GM18868 (cell line): ENCODE measurements at regions not wholly inside any gene's neighbourhood (a gene's known extent, or its start where the extent isn't known, plus 50 kb on each side); places are given as distances from the start of the nearest gene placed in this dataset.
A peak's percentile ranks its signal among the peaks of the same experiment; 100 is the strongest.
"Not testable (repeated sequence)": the region's sequence is repeated elsewhere in the genome, so short reads cannot be mapped to it uniquely, and the experiment has no call there.

Experiments
- ATAC-seq: cut with Tn5 transposase; IDR thresholded peaks from one replicate; pipeline ENCODE4 v1.9.1; 2021; ENCODE audit warnings: mild to moderate bottlenecking, moderate library complexity; ENCODE audit not compliant: unreplicated experiment

DNA sequence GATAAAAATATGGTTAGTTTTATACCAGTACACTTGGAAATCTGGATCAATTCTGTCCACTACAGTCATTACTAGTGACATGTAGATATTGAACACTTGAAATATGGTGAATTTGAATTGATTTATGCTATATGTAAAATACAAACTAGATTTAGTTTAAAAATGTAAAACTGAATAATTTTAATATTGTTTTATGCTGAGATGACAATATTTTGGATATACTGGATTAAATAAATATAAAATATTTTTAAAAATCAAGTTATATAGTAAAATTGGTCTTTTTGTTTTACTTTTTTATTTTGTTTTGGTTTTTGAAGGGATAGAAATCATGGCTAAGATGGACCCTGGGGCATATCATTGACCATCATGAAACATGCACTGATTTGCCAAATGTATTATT lies 1372.8 kb upstream of the CDH18 start:
- not testable (repeated sequence) for ATAC-seq

DNA sequence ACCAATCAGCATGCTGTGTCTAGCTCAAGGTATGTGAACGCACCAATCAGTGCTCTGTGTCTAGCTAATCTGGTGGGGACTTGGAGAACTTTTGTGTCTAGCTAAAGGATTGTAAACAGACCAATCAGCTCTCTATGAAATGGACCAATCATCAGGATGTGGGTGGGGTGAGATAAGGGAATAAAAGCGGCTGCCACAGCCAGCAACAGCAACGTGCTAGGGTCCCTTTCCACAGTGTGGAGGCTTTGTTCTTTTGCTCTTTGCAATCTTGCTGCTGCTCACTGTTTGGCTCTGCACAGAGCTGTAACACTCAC lies 1353.9 kb upstream of the CDH18 start:
- peak; percentile 69 for ATAC-seq

DNA sequence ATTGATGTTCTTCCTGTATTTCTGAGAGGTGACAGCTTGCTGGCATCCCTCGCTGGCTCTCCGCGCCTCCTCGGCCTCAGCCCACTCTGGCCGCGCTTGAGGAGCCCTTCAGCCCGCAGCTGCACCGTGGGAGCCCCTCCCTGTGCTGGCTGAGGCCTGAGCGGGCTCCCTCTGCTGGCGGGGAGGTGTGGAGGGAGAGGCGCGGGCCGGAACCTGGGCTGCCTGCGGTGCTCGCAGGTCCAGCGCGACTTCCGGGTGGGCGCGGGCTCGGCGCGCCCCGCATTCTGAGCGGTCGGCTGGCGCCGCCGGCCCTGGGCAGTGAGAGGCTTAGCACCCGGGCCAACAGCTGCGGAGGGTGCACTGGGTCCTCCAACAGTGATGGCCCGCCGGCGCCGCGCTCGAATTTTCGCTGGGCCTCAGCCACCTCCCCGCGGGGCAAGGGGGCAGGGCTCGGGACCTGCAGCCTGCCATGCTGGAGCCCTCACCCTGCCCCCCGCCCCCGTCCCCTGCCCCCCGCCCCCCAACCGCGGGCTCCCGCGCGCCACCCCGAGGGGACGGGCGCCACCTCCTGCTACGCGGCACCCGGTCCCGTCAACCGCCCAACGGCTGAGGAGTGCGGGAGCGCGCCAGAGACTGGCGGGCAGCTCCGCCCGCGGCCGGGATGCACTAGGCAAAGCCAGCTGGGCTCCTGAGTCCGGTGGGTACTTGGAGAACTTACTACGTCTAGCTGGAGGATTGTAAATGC lies 1353.4 kb upstream of the CDH18 start:
- peak; percentile 63 for ATAC-seq

DNA sequence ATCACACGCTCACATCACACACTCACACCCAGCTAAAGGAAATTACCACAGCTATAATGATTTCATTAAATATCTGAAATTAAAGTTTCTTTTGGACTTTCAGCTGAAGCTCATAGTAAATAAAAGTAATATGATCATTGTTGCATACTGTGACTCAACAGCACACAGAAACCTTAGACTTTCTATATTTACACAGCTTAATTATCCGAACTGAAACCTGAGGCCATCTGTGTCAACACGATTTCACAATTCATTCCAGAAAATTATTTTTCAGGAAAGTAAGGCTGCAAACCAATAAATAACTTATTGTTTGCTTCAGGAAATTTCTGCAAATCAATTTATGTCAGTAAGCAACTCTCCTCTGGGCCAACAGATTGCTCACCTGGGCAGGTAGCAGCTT lies 1352.2 kb upstream of the CDH18 start:
- not testable (repeated sequence) for ATAC-seq

DNA sequence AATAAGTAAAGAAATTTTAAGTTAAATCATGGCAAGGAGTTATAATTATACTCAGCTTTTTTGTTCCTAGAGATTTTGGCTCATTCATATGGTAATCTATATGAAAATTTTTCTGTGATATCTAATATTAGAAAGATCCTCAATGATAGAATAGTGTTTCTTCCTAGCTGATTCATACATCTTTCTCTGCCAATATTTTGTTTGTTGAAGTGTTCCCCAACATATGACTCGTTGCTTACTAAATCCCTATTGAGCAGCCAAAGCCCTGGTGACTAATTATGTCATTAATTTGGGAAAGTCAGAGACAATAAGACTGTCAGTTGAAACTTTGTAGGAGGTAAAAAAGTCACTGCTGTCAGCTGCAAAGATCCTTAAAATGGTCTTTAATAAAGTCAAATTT lies 1348.5 kb upstream of the CDH18 start:
- not testable (repeated sequence) for ATAC-seq

DNA sequence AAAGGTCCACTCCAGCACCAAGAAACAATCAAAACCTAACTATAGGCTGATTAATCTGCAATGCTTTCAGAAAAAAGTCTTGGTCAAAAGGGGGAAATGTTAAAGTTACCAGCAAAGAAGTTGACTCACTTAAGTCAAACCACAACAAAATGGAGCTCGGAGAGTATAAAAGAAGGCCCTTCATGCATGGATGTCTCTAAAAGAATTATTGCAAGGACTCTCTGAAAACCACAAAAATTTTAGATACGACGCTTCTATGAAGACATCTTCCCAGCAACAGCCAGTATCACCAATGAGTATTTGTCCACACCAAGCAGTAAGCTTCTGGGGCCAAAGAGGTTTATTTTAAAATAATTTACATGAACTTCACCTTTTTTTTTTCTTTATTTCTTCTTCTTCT lies 1327.4 kb upstream of the CDH18 start:
- ATAC-seq, result not testable (repeated sequence)

DNA sequence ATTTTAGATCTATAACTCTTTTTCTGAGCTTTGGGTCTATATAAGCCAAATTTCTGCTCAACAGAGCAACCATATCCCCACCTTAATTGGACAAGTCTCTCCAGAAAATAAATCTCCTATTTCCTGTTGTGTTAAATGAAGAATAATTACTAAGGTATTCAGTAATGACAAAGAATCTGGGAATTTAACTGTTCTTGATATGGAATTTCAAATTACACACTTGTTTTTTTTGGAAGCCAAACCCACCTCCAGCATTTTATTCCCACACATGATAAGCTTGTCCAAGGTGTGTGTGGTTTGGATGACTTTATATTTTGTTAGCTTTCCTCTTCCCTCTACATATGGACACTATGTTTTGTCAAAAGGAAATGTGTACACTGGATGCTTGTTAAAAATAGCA lies 1313.2 kb upstream of the CDH18 start:
- not testable (repeated sequence) for ATAC-seq

DNA sequence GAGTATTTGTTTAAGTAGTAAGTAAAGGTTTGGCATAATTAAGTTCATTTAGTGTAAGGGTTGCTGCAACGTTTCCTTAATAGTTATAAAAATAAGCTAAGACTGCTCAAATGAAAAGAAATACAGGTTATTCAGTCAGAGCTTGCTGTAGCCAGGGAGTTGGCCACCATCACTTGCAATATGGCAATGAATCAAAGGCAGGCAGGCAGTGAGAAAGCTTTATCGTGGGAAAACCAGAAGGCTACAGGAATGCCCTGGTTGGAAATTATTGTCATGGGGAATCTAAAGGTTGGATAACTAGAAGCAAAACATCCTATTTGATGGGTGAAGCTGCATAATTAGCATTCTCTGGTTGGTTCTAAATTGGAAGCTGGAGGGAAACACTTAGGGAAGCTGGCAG lies 1286.4 kb upstream of the CDH18 start:
- ATAC-seq, result not testable (repeated sequence)

DNA sequence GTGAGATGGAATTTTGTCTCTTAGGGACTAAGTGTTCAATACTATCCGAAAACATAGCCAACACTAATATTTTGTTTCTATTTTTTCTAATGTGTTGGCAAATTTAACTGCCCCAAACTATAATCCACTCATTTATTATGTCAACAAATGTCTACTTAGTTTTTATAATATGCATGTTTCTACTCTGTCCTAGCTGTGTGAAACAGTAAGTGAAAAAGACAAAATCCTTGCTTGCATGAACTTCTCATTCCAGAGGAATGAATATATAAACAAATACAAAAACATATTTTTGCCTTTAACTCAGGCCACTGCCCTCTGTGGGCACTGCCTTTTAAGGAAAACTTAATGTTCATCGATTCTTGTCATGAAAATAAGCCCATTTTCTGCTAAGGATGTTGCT lies 1275.4 kb upstream of the CDH18 start:
- ATAC-seq, result no peak

DNA sequence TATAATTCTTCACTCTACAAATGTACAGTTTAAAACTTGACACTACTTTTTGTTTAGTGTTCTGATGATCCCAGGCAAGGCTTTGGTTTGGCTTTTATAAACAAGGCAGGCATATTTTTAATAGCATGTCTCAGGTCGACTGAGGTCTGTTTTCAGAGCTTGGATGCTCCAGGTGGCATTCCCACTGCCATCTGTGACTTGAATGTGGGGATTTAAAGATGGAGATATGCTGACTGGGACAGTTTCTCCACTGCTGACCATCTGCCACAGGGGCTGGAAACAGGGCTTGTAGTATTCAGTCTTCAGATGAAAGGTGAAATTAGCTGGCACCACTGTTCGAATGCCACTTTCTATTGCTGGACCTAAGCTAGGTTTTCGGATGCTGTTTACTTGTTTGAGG lies 1266.2 kb upstream of the CDH18 start:
- ATAC-seq, result no peak

DNA sequence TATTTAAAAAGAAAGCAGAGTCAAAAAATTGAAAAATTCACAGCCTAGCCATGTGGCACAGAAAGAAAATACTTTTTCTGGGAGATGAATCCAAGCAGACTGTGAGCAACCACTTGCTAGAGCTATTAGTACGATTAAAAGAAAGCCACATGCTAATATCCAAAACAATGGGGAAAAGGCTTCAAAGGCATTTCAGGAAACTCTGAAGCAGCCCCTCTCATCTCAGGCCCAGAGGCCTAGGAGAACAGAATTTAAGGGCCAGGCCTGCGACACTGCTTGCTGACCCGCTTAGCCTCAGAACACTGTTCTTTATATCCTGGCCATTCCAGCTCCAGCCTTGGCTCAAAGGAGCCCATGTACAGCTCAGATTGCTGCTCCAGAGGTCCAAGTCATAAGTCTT lies 1257.0 kb upstream of the CDH18 start:
- no peak for ATAC-seq

DNA sequence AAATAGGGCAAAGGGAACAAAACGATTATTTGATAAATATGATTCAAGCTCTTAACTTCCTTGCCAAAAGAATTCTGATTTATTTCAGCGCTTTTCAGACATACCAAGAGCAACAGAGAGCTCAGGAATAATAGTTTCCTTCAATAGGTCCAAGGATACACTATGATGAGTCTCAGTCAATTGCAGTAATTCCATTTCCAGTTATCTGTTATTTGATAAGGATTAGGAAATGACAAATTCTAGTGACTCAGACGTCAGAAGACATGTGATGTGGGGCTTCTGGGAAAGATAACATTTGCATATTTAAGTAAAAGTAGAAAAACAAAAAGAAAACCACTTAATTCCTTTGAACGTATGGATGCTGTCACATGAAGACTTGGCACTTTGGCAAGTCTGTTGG lies 1250.8 kb upstream of the CDH18 start:
- ATAC-seq, result no peak

DNA sequence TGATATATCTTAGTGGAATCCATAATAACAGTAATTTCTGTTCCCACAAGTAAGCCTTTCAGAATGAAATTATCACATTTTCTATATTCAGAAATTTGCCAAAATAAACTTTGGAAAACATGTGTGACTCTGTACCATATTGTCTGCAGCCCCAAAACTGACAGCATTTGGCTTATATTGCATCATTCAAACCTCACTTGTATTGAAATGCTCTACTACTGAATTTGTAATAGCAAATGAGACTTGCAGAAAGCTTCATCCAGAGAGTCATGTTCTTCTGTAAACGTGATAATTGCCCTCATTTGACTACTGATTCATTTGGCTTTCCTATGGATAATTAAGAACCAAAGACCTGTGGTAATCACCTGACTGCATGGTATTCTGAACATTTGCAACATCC lies 1249.5 kb upstream of the CDH18 start:
- no peak for ATAC-seq

DNA sequence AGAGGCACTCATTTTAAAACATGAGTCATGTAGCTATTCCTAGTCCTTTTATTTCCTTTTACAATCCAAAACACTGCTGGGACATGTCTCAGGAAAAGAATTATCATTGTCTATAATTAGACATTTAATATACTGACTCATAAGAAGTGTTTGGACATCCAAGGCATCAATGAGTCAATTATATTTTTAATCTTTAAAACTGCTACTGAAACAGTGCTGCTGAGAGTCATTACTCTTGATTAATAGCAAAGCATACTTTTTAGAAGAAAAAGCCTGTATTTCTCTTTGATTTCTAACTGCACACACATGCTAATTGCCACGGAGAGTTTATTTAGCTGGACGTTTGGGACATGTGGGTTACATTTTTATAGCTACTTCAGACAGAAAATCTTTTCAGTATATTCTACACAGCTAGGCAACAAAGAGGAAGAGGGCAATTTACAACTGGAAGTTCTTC lies 1249.0 kb upstream of the CDH18 start:
- no peak for ATAC-seq

DNA sequence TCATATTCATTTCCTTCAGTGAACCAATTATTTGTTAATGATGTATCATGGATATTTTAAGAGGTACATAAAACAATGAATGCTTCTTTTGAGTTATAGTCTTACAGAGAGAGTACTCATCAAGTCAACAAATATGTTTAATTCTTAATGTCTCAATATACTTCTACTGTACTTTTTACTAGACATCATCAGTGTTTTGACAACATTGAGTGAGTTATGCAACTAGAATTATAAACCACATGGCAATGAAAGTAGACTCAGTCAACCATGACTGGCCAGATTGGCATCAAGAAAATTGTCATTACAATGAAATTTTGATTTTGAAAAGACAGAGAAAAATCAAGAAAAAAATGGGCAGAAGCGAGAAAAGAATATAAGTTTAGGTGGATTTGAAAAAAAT lies 1248.1 kb upstream of the CDH18 start:
- no peak for ATAC-seq

DNA sequence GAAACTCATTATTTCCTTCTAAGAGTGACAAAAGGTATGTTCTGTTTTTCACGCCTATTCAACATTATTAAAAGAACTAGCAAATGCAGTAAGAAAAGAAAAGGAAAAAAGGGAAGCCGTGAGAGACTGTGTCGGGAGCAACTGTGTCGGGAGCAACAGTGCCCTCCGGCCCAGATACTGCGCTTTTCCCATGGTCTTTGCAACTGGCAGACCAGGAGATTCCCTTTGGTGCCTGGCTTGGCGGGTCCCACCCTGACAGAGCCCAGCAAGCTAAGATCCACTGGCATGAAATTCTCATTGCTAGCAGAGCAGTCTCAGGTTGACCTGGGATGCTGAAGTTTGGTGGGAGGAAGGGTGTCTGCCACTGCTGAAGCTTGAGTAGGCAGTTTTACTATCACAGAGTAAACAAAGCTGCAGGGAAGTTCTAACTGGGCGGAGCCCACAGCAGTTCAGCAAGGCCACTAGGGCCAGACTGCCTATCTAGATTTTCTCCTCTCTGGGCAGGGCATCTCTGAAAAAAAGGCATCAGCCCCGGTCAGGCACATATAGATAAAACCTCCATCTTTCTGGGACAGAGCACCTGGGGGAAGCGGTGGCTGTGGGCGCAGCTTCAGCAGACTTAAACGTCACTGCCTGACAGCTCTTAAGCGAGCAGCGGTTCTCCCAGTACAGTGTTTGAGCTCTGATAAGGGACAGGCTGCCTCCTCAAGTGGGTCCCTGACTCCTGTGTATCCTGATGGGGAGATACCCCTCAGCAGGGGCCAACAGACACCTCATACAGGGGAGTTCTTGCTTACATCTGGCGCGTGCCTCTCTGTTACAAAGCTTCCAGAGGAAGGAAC lies 1237.4 kb upstream of the CDH18 start:
- ATAC-seq, result no peak

DNA sequence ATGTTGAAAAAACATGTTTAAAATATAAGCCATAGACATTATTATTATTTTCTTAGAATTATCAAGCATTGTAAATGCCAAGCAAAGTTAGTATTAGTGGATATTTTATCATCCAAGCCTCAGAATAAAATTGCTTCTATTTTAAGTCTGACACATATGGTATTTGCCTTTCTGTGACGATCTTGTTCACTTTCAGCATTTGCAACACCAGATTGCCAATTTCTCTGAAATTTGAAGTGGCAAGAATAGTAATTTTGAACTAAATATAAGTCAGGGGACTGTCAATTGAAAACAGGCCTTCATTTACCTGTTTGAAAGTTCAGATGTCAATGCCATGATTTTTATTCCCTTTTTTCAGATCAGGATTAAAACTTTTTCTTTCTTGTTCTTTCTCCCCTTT lies 1233.6 kb upstream of the CDH18 start:
- ATAC-seq, result no peak

DNA sequence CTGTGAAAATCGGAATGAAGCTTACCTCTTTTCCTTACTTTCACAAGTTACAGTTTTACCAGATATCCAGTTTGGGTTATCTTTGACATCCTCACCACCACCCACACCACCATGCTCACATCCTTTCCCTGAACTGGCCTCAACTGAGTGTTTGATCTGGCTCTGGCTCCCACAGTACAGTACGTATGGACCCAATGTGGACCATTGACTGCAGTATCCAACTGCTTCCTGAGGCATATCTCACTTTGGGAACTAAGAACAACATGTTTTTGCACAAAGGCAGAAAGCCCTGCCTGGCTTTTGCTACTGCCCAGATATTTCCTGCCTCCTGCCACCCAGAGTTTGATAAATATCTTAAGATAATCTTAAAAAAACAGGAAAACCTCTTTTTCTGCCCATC lies 1232.0 kb upstream of the CDH18 start:
- ATAC-seq, result no peak

DNA sequence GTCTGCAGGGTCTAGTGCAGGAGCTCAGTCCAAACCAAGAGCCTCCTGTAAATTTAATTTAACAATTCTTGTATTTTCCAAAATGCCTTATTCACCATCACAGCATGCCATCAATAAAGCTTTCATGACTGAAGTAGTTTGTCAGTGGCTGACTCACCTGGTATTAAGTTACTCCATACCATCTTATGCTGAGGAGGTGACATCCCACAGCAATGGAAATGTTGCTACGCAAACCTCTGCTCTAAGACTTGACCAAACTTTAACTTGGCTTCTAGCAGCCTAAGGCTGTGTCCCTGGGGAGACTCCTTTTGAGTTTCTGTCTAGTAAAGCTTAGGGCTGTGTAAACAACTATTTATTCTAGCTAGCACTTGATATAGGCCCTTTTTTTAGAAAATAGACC lies 1231.3 kb upstream of the CDH18 start:
- ATAC-seq, result no peak

DNA sequence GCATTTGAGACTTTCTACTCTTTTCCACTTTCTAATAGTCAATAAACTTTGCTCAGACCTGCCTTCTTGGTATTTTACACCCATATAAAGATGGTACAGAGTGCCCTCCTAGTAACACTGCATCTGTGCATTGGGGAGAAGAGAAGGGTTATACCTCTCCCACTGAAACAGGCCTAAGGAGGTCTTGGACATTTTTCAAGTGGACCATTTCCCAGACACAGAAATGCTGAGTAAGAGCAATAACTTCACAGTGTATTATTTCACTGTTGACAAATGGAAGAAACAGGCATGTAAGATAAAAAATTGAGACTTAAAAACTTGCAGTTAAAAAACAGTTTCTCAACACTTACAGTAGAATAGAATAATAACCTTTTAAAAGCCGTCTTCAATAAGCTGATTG lies 1224.0 kb upstream of the CDH18 start:
- no peak for ATAC-seq

DNA sequence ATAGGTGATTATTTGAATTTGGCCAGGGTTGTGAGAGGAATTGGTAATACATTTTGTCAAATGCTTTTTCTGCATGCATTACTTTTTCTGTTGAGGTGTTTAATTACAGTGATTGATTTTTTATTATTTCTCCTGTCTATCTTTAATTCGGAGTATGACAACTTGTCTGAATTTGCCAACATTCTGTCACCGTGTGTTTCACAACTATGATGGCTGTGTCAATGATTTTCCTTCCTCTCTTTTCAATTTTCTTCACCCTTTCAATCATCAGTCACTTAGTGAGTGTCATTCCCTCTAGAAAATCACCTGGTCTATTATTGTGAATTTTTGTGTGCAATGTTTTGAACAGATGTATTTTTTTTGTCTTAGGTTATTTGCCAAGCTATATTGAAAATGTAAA lies 1221.4 kb upstream of the CDH18 start:
- no peak for ATAC-seq

DNA sequence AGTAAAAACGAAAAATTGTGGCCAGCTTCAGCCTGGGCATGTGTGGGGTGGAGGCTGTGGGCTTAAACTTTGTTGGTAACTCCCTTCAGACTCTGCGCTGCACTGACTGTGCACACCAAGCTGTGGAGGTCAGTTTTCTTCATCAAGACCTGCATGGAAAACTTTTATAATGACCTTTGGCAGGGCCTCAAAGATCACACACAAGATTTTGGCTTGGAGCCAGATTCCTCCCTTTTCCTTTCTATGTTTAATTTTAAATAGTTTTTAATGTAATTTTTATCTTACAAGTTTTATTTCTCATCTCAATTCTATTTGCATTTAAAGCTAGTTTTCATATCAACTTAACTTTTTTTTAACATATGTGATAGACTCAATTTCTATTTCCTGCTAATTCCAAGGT lies 1211.1 kb upstream of the CDH18 start:
- ATAC-seq, result no peak
